ENCODE measurements at regions not wholly inside any gene's neighbourhood (a gene's known extent, or its start where the extent isn't known, plus 50 kb on each side); places are given as distances from the start of the nearest gene placed in this dataset.

DNA sequence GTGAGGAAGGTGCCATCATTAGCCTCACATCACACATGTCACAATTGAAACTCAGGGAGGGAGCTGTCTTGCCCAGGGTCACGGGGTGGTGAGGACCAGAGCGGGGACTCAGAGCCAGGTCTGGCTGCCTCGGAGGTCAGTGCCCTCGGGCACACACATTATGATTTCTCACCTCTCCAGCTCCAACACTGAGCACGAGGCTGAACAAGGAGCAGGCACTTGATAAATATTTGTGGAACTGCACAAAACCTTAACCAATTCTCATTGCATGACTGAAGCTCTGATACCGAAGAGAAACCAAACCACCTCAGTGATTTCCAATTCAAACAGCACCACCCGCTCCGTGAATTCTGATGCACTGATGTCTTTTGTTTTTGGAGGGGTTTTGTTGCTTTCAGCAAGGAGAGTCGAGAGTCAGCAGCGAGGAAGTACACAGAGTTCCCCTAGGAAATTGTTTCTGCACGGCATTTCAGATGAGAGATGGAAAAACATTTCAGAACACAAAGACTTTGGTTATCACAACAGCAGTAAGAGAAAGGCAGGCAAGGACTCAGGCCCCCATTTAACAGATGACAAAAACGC lies 55.3 kb upstream of the ZMIZ1 start:
- TF ChIP-seq CTCF (IDR thresholded peaks at IDR 0.05) (no peak), POLR2AphosphoS5 (IDR thresholded peaks at IDR 0.05) (no peak), POLR2A (IDR thresholded peaks at IDR 0.05) (no peak), EP300 (IDR thresholded peaks at IDR 0.05) (no peak)

Measured in suprapubic skin (tissue), 4 donors.